CD14-positive monocyte (primary cell): ENCODE measurements at regions not wholly inside any gene's neighbourhood (a gene's known extent, or its start where the extent isn't known, plus 50 kb on each side); places are given as distances from the start of the nearest gene placed in this dataset.
"Not testable (repeated sequence)": the region's sequence is repeated elsewhere in the genome, so short reads cannot be mapped to it uniquely, and the experiment has no call there.

Experiments
- DNase-seq, 3 donors: peaks; one replicate each; pipeline ENCODE4 v3.0.0-alpha.2; 2011 to 2022
- H2AFZ ChIP-seq: 2 replicates; pipeline ENCODE4 v1.6.0; 2012; ENCODE audit warnings: mild to moderate bottlenecking, low read depth, low read length, inconsistent platforms; ENCODE audit not compliant: insufficient read depth, poor library complexity, severe bottlenecking
- H3K27ac ChIP-seq, 2 donors: 1 replicate in 1 of 2; 2 replicates in 1 of 2; pipeline ENCODE4 v1.5.1; 2012 to 2013; ENCODE audit warnings: low read length in 2 of 2, control low read depth in 1 of 2, inconsistent platforms in 1 of 2, low read depth in 1 of 2, mild to moderate bottlenecking in 1 of 2
- H3K27me3 ChIP-seq, 2 donors: one replicate each; pipeline versions ENCODE4 v1.6.0 to v1.6.1; 2011 to 2013; ENCODE audit warnings: low read length in 2 of 2; ENCODE audit not compliant: control insufficient read depth in 2 of 2, insufficient read depth in 2 of 2
- H3K36me3 ChIP-seq, 2 donors: replicated peaks in 1 of 2; 1 replicate in 1 of 2; 2 replicates in 1 of 2; pipeline versions ENCODE4 v1.5.1 to v1.6.1; 2012 to 2013; ENCODE audit warnings: low read length in 2 of 2, control low read depth in 1 of 2, inconsistent platforms in 1 of 2, mild to moderate bottlenecking in 1 of 2; ENCODE audit not compliant: insufficient read depth in 2 of 2, control insufficient read depth in 1 of 2
- H3K4me1 ChIP-seq, 2 donors: 1 replicate in 1 of 2; 2 replicates in 1 of 2; pipeline versions ENCODE4 v1.5.1 to v1.6.1; 2012 to 2013; ENCODE audit warnings: low read length in 2 of 2, control low read depth in 1 of 2, inconsistent platforms in 1 of 2, mild to moderate bottlenecking in 1 of 2, moderate library complexity in 1 of 2; ENCODE audit not compliant: insufficient read depth in 2 of 2, control insufficient read depth in 1 of 2
- H3K4me2 ChIP-seq: replicated peaks from 2 replicates; pipeline ENCODE3; 2012; ENCODE audit warnings: low read length, moderate library complexity, mild to moderate bottlenecking; ENCODE audit not compliant: poor library complexity, severe bottlenecking; ENCODE audit errors: extremely low read depth
- H3K4me3 ChIP-seq, 3 experiments: fragments of 200-600 bp in 1 of 3; sonication (generic) in 1 of 3; replicated peaks in 1 of 3; 1 replicate in 2 of 3; 2 replicates in 1 of 3; pipeline ENCODE4 v1.5.1; 2011 to 2013; ENCODE audit warnings: low read length in 3 of 3, mild to moderate bottlenecking in 3 of 3, control low read depth in 2 of 3, low read depth in 2 of 3, inconsistent platforms in 1 of 3, moderate library complexity in 1 of 3
- H3K79me2 ChIP-seq: 2 replicates; pipeline ENCODE4 v1.6.0; 2012; ENCODE audit warnings: mild to moderate bottlenecking, control low read depth, inconsistent platforms, low read length, moderate library complexity; ENCODE audit not compliant: insufficient read depth
- H3K9ac ChIP-seq: 2 replicates; pipeline ENCODE4 v1.6.0; 2017; ENCODE audit warnings: low read length, mild to moderate bottlenecking; ENCODE audit not compliant: insufficient read depth, poor library complexity, severe bottlenecking
- H3K9me3 ChIP-seq, 2 donors: replicated peaks in 1 of 2; 1 replicate in 1 of 2; 2 replicates in 1 of 2; pipeline versions ENCODE4 v1.5.1 to v1.6.1; 2012 to 2013; ENCODE audit warnings: low read length in 2 of 2, control low read depth in 1 of 2; ENCODE audit not compliant: control insufficient read depth in 1 of 2, insufficient read depth in 1 of 2
- H4K20me1 ChIP-seq: 2 replicates; pipeline ENCODE4 v1.6.0; 2012; ENCODE audit warnings: mild to moderate bottlenecking, low read length, control low read depth, moderate library complexity; ENCODE audit not compliant: insufficient read depth
- H3K27ac Mint-ChIP-seq, 7 donors: one replicate each; pipeline ENCODE4 v1.8.0; 2020; ENCODE audit warnings: mild to moderate bottlenecking in 7 of 7, mixed read lengths in 7 of 7, moderate library complexity in 6 of 7, inconsistent platforms in 2 of 7
- H3K27me3 Mint-ChIP-seq, 3 donors: one replicate each; pipeline ENCODE4 v1.8.0; 2021 to 2022; ENCODE audit warnings: low read depth in 3 of 3, mild to moderate bottlenecking in 3 of 3, mixed read lengths in 3 of 3, moderate library complexity in 3 of 3, inconsistent platforms in 1 of 3
- H3K36me3 Mint-ChIP-seq, 2 donors: one replicate each; pipeline ENCODE4 v1.8.0; 2020; ENCODE audit warnings: mixed read lengths in 2 of 2, inconsistent platforms in 1 of 2, mild to moderate bottlenecking in 1 of 2
- H3K4me1 Mint-ChIP-seq: one replicate; pipeline ENCODE4 v1.8.0; 2020; ENCODE audit warnings: mild to moderate bottlenecking, mixed read lengths
- H3K4me3 Mint-ChIP-seq, 2 donors: one replicate each; pipeline ENCODE4 v1.8.0; 2020; ENCODE audit warnings: mild to moderate bottlenecking in 2 of 2, mixed read lengths in 2 of 2, moderate library complexity in 1 of 2
- H3K9me3 Mint-ChIP-seq, 7 donors: one replicate each; pipeline ENCODE4 v1.8.0; 2020 to 2022; ENCODE audit warnings: mixed read lengths in 7 of 7, mild to moderate bottlenecking in 6 of 7, moderate library complexity in 6 of 7, inconsistent platforms in 2 of 7
- WGBS: methylation state at CpG from one replicate; pipeline ENCODE4 v1.1.5; 2013; ENCODE audit warnings: missing lambda C conversion rate; ENCODE audit not compliant: insufficient coverage; 5-methylcytosine and 5-hydroxymethylcytosine counted together
- intact Hi-C, 2 donors: fragments of 100-400 bp; cut with micrococcal nuclease; formaldehyde crosslinking; loops; one replicate each; pipeline versions ENCODE4 v1.15.0 to v1.15.1; 2023

- H3K9me3 ChIP-seq, H3K9me3 Mint-ChIP-seq, H3K36me3 Mint-ChIP-seq, H3K27ac ChIP-seq, H3K4me3 Mint-ChIP-seq, H3K4me1 Mint-ChIP-seq, H3K4me2 ChIP-seq, DNase-seq, H3K36me3 ChIP-seq, H3K27ac Mint-ChIP-seq, H3K4me1 ChIP-seq, H3K4me3 ChIP-seq, H3K27me3 Mint-ChIP-seq, H4K20me1 ChIP-seq, H2AFZ ChIP-seq, H3K79me2 ChIP-seq, H3K9ac ChIP-seq, H3K27me3 ChIP-seq, intact Hi-C loops: not testable (repeated sequence)
- no CpG with 5 or more reads among the region's 4 CpGs for WGBS
These were observed 133.7 kb downstream of the GTF2IRD2B start for GRCh38 chr7:75226102-75226501.

DNA sequence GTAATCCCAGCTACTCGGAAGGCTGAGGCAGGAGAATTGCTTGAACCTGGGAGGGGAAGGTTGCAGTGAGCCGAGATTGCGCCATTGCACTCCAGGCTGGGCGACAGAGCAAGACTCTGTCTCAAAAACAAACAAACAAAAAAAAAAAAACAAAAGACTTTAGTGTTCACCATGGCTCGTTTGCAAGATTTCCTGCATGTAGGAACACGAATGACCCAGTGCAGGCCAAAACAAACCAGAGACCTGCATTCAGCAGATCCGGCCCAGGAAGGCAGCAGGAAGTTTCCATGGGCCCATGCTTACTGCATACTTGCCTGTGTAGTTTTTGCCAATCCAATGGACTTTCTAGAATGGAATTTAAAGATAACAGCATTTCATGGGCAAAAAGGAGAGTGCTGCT lies 137.2 kb downstream of the GTF2IRD2B start:
- H3K27ac ChIP-seq, H3K9me3 Mint-ChIP-seq, H2AFZ ChIP-seq, H3K36me3 Mint-ChIP-seq, H3K4me3 ChIP-seq, H3K27me3 Mint-ChIP-seq, H3K79me2 ChIP-seq, H4K20me1 ChIP-seq, intact Hi-C loops, H3K4me3 Mint-ChIP-seq, H3K9ac ChIP-seq, DNase-seq, H3K27ac Mint-ChIP-seq, H3K4me1 Mint-ChIP-seq, H3K9me3 ChIP-seq, H3K4me2 ChIP-seq, H3K36me3 ChIP-seq, H3K4me1 ChIP-seq, H3K27me3 ChIP-seq: not testable (repeated sequence)
- WGBS, result no CpG with 5 or more reads among the region's 7 CpGs

- H3K4me2 ChIP-seq, H3K36me3 ChIP-seq, H3K9me3 ChIP-seq, H3K79me2 ChIP-seq, H3K27ac ChIP-seq, H3K27me3 ChIP-seq, DNase-seq, H3K9ac ChIP-seq, H3K4me3 ChIP-seq, H3K36me3 Mint-ChIP-seq, H2AFZ ChIP-seq, H3K27me3 Mint-ChIP-seq, H3K9me3 Mint-ChIP-seq, H3K4me1 Mint-ChIP-seq, H3K27ac Mint-ChIP-seq, H3K4me3 Mint-ChIP-seq, H3K4me1 ChIP-seq, H4K20me1 ChIP-seq, intact Hi-C loops: not testable (repeated sequence)
- no CpG with 5 or more reads among the region's 4 CpGs for WGBS
These were observed 138.2 kb downstream of the GTF2IRD2B start for GRCh38 chr7:75230558-75230957.

DNA sequence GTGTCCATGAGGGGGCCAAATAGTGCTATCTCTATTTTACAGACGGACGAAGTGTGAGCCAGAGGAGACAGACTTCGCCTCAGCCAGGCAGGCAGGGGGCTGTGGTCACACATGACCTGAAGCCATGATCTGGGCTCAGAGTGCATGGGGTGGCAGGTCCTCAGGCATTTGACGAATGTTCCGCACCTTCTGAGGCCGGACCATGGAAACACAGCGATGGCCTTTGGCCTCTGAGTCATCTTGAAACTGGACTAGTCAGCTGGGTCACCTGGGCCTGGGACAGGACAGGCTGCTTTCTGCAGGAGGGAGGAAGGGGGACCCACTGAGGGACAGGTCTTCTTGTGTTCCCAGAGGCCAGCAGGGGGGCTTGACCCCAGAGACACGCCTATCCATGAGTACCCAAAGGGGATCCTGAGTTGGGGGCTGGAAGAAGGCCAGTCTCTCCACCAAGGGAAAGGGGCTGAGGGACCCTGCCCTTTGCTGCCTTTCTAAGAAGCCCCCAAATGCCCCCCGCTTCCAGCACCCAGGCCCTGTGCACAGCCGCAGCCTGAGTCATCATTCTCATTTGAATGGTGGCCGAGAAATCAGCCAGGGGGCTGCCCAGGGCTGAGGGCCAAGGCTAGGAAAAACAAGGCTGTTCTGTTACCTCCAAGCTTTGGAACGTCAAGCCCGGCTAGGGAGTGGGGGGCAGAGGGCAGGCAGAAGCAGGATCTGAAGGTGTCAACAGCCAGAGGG lies 142.9 kb downstream of the GTF2IRD2B start:
- H3K27ac Mint-ChIP-seq, H3K79me2 ChIP-seq, H3K27me3 Mint-ChIP-seq, H2AFZ ChIP-seq, H3K4me3 Mint-ChIP-seq, H3K9me3 Mint-ChIP-seq, H3K4me1 ChIP-seq, H3K36me3 ChIP-seq, H3K36me3 Mint-ChIP-seq, H3K4me3 ChIP-seq, H3K27me3 ChIP-seq, intact Hi-C loops, DNase-seq, H4K20me1 ChIP-seq, H3K9ac ChIP-seq, H3K9me3 ChIP-seq, H3K4me1 Mint-ChIP-seq, H3K4me2 ChIP-seq, H3K27ac ChIP-seq: not testable (repeated sequence)
- no CpG with 5 or more reads among the region's 13 CpGs for WGBS
